ENCODE measurements at regions not wholly inside any gene's neighbourhood (a gene's known extent, or its start where the extent isn't known, plus 50 kb on each side); places are given as distances from the start of the nearest gene placed in this dataset.

DNA sequence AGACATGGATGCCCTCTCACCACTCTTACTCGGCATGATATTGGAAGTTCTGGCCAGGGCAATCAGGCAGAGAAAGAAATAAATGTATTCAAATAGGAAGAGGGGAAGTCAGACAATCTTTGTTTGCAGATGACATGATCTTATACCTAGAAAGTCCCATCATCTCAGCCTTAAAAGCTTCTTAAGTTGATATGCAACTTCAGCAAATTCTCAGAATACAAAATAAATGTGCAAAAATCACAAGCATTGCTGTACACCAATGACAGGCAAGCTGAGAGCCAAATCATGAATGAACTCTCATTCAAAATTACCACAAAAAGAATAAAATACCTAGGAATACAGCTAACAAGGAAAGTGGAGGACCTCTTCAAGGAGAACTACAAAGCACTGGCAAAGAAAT, 2190.4 kb downstream of the MAT2B start:
- TF ChIP-seq POLR2A (IDR thresholded peaks at IDR 0.05): no peak
- TF ChIP-seq, protein P1, sequence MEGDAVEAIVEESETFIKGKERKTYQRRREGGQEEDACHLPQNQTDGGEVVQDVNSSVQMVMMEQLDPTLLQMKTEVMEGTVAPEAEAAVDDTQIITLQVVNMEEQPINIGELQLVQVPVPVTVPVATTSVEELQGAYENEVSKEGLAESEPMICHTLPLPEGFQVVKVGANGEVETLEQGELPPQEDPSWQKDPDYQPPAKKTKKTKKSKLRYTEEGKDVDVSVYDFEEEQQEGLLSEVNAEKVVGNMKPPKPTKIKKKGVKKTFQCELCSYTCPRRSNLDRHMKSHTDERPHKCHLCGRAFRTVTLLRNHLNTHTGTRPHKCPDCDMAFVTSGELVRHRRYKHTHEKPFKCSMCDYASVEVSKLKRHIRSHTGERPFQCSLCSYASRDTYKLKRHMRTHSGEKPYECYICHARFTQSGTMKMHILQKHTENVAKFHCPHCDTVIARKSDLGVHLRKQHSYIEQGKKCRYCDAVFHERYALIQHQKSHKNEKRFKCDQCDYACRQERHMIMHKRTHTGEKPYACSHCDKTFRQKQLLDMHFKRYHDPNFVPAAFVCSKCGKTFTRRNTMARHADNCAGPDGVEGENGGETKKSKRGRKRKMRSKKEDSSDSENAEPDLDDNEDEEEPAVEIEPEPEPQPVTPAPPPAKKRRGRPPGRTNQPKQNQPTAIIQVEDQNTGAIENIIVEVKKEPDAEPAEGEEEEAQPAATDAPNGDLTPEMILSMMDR (IDR thresholded peaks at IDR 0.05): no peak

All from thyroid gland (tissue), 4 donors.